ENCODE measurements at regions not wholly inside any gene's neighbourhood (a gene's known extent, or its start where the extent isn't known, plus 50 kb on each side); places are given as distances from the start of the nearest gene placed in this dataset.

GRCh38 chr4:16329797-16330134 lies 103.5 kb upstream of the TAPT1 start:
- Histone ChIP-seq H3K4me1 (no peaks in the 10 kb centered on the region; the same call in 1 of the 2 replicates), H3K9me3 (replicated peaks) (no peaks in the 10 kb centered on the region), H3K27me3 (no peaks in the 10 kb centered on the region), H3K4me3 (no peak overlapping the region), H3K27ac (no peak overlapping the region), H3K36me3 (no peaks in the 10 kb centered on the region; the same call in 1 of the 2 replicates)
- DNase-seq = no peak

- Histone ChIP-seq H3K27ac (no peak overlapping the region), H3K4me3 (no peak overlapping the region), H3K4me1 (no peaks in the 10 kb centered on the region; the same call in 1 of the 2 replicates), H3K9me3 (replicated peaks) (no peaks in the 10 kb centered on the region), H3K27me3 (no peaks in the 10 kb centered on the region), H3K36me3 (no peaks in the 10 kb centered on the region; the same call in 1 of the 2 replicates)
- DNase-seq = no peak
Measured at GRCh38 chr4:16329125-16329796, 103.0 kb upstream of the TAPT1 start.

DNA sequence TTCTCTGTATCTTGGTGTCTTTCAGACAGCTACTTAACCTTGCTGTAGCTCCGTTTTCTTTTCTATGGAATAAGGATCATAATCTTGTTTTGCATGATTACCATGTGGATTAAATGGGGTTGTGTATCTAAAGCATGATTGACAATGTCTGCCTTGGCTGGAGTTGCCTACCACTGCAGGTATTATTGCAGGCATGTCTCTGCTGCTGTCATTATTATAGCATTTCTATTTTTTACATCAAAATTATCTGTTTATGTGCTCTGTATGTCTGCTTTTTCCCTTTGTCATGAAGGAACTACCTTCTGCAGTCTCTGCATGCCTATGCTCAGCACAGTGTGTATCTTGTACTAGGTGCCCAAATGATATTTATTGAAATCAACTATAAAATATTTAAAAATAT lies 95.9 kb upstream of the TAPT1 start:
- Histone ChIP-seq H3K27ac (no peak overlapping the region), H3K36me3 (no peaks in the 10 kb centered on the region)
- DNase-seq = no peak

DNA sequence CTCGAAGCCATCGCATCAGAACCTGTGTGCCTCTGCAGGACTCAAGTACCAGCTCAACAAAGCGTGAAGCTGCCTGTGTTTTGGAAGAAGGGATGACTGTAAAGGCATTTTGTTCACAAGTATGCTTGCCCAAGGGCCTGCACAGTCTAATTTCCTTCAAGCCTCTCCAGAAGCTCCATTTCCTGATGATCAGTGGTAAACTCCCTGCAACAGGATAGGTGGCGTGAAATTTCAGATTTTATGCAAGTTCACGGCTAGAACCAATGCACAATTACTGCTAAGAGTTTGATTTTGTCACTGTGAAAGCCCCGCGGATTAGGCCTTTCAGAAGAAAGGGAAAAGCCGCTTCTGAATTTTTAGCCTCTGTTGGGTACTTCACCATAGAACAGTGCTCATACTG lies 89.2 kb upstream of the TAPT1 start:
- Histone ChIP-seq H3K4me1 (0 out of 2 replicates have a peak, but pooled peaks cover 3% of the 10 kb centered on the region), H3K4me3 (no peak overlapping the region), H3K36me3 (no peaks in the 10 kb centered on the region), H3K27ac (0 out of 2 replicates have a peak overlapping the region, but pooled peaks have one; percentile 5), H3K9me3 (replicated peaks) (no peaks in the 10 kb centered on the region; the same call in 1 of the 2 replicates), H3K27me3 (no peaks in the 10 kb centered on the region)
- peak; percentile 9 to 49 for DNase-seq

More for the DNA sequence above, 95.9 kb upstream of the TAPT1 start:
- no peak overlapping the region for H3K4me3 ChIP-seq
- H3K27me3 ChIP-seq = no peaks in the 10 kb centered on the region
- H3K4me1 ChIP-seq = no peaks in the 10 kb centered on the region
- no peaks in the 10 kb centered on the region for H3K9me3 ChIP-seq (replicated peaks)

- DNase-seq = no peak
- H3K4me1 ChIP-seq = 0 out of 2 replicates have a peak, but pooled peaks cover 3% of the 10 kb centered on the region
- H3K27me3 ChIP-seq = no peaks in the 10 kb centered on the region
- no peak overlapping the region for H3K27ac ChIP-seq
- no peaks in the 10 kb centered on the region for H3K36me3 ChIP-seq
- no peaks in the 10 kb centered on the region; the same call in 1 of the 2 replicates for H3K9me3 ChIP-seq (replicated peaks)
- H3K4me3 ChIP-seq = no peak overlapping the region
Measured at GRCh38 chr4:16310606-16311005, 84.3 kb upstream of the TAPT1 start.

- H3K9me3 ChIP-seq (replicated peaks) = no peaks in the 10 kb centered on the region
- H3K27me3 ChIP-seq = 0 out of 2 replicates have a peak, but pooled peaks cover 4% of the 10 kb centered on the region
- H3K4me1 ChIP-seq = no peaks in the 10 kb centered on the region
- H3K27ac ChIP-seq = no peak overlapping the region
- DNase-seq = no peak
- H3K4me3 ChIP-seq = no peak overlapping the region
- no peaks in the 10 kb centered on the region for H3K36me3 ChIP-seq
Measured at GRCh38 chr4:16302648-16303047, 76.4 kb upstream of the TAPT1 start.

DNA sequence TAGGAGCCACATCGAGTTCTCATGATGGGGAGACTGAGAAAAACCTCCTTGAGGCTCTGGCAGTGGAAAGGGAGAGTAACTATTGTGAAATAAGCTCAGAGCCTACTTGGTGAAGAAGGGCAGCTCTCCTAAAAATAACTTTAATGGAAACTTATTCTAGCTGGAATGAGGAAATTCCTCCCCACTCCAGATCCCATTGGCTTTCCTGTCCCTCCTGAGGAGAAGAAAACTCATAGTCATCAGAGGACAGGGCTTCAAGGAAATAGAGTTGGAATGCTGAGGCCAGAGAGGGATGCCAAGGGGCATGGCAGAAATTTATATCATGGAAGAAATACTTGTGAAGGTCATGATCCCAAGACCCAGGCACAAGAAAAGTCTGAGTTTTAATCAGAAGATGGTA lies 70.7 kb upstream of the TAPT1 start:
- no peaks in the 10 kb centered on the region for H3K9me3 ChIP-seq (replicated peaks)
- H3K36me3 ChIP-seq = no peaks in the 10 kb centered on the region
- H3K4me1 ChIP-seq = no peaks in the 10 kb centered on the region
- H3K4me3 ChIP-seq = no peak overlapping the region
- no peak overlapping the region for H3K27ac ChIP-seq
- no peak for DNase-seq
- H3K27me3 ChIP-seq = 0 out of 2 replicates have a peak, but pooled peaks cover 4% of the 10 kb centered on the region

GRCh38 chr4:16294455-16294854 lies 68.2 kb upstream of the TAPT1 start:
- DNase-seq = no peak
- no peaks in the 10 kb centered on the region for H3K9me3 ChIP-seq (replicated peaks)
- H3K27ac ChIP-seq = no peak overlapping the region

GRCh38 chr4:16293210-16293838 lies 67.1 kb upstream of the TAPT1 start:
- H3K27me3 ChIP-seq = no peaks in the 10 kb centered on the region
- H3K4me1 ChIP-seq = no peaks in the 10 kb centered on the region
- DNase-seq = no peak
- H3K36me3 ChIP-seq = no peaks in the 10 kb centered on the region
- no peaks in the 10 kb centered on the region for H3K9me3 ChIP-seq (replicated peaks)
- no peak overlapping the region for H3K27ac ChIP-seq
- H3K4me3 ChIP-seq = no peak overlapping the region

More at GRCh38 chr4:16294455-16294854, 68.2 kb upstream of the TAPT1 start:
- H3K4me3 ChIP-seq = no peak overlapping the region
- 0 out of 2 replicates have a peak, but pooled peaks cover under 1% of the 10 kb centered on the region for H3K27me3 ChIP-seq
- H3K4me1 ChIP-seq = no peaks in the 10 kb centered on the region
- H3K36me3 ChIP-seq = no peaks in the 10 kb centered on the region

- H3K4me3 ChIP-seq = no peak overlapping the region
- H3K27ac ChIP-seq = no peak overlapping the region
- no peak for DNase-seq
- H3K36me3 ChIP-seq = no peaks in the 10 kb centered on the region
- no peaks in the 10 kb centered on the region for H3K4me1 ChIP-seq
- H3K27me3 ChIP-seq = no peaks in the 10 kb centered on the region; the same call in 1 of the 2 replicates
- H3K9me3 ChIP-seq (replicated peaks) = no peaks in the 10 kb centered on the region
Measured at GRCh38 chr4:16292585-16292984, 66.3 kb upstream of the TAPT1 start.

- no peaks in the 10 kb centered on the region for H3K4me1 ChIP-seq
- H3K27me3 ChIP-seq = no peaks in the 10 kb centered on the region; the same call in 1 of the 2 replicates
- DNase-seq = no peak
- no peaks in the 10 kb centered on the region for H3K36me3 ChIP-seq
- no peak overlapping the region for H3K27ac ChIP-seq
- no peak overlapping the region for H3K4me3 ChIP-seq
- no peaks in the 10 kb centered on the region for H3K9me3 ChIP-seq (replicated peaks)
Measured at GRCh38 chr4:16290681-16291420, 64.6 kb upstream of the TAPT1 start.

DNA sequence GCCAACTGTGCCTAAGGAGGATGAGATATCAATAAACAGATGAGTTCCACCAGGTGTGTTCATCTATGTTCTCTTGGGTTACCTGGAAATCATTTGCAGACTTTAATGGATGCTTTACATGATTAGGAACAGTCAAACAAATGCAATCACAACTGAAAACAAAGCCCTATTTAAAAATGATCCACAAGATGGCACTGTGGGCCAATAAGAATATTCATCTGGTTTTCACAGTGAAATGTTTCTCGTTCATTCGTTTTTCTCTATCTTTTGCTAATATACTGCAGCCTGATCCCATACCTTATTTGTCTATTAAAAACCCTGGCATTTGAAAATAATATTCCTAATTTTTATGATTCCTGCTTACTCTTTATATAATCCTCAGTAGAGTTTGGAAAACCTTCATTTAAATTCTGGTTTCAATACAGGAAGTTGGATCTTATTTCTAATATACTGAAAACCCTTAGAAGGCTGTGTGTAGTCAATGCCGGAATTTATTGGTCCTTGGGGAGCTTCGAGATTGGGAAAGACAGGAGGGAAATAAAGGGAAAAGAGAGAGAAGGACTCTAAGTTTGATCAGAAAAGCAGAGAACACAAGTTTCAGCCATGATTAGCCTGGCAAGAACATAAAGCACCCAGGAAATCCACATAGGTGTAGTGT lies 63.8 kb upstream of the TAPT1 start:
- H3K4me1 ChIP-seq = no peaks in the 10 kb centered on the region
- H3K9me3 ChIP-seq (replicated peaks) = no peaks in the 10 kb centered on the region
- H3K4me3 ChIP-seq = no peak overlapping the region
- peak in 1 of 2 experiments; percentile 58 for DNase-seq
- H3K36me3 ChIP-seq = no peaks in the 10 kb centered on the region
- H3K27me3 ChIP-seq = no peaks in the 10 kb centered on the region; the same call in 1 of the 2 replicates
- H3K27ac ChIP-seq = no peak overlapping the region

DNA sequence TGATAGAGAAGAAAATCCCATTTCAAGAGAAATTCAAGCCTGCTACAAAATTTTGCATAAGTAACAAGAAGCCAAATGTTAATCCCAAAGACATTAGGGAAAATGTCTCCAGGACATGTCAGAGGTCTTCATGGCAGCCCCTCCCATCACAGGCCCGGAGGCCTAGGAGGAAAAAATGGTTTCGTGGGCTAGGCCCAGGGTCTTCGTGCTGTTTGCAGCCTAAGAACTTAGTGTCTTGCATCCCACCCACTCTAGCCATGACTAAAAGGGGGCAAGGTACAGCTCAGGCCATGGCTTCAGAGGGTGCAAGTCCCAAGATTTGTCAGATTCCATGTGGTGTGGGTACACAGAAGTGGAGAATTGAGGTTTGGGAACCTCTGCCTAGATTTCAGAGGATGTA lies 57.8 kb upstream of the TAPT1 start:
- DNase-seq = no peak

GRCh38 chr4:16278178-16278577 lies 51.9 kb upstream of the TAPT1 start:
- no peak overlapping the region for H3K27ac ChIP-seq
- H3K36me3 ChIP-seq = no peaks in the 10 kb centered on the region
- H3K4me3 ChIP-seq = no peak overlapping the region
- H3K9me3 ChIP-seq (replicated peaks) = peaks cover 4% of the 10 kb centered on the region
- H3K27me3 ChIP-seq = peaks cover 7% of the 10 kb centered on the region; the same call in 1 of the 2 replicates
- DNase-seq = peak in 1 of 2 experiments; percentile 36
- no peaks in the 10 kb centered on the region for H3K4me1 ChIP-seq

More for the DNA sequence above, 57.8 kb upstream of the TAPT1 start:
- H3K4me3 ChIP-seq = no peak overlapping the region
- H3K27ac ChIP-seq = no peak overlapping the region
- peaks cover 7% of the 10 kb centered on the region; the same call in 1 of the 2 replicates for H3K27me3 ChIP-seq
- no peaks in the 10 kb centered on the region for H3K36me3 ChIP-seq
- H3K9me3 ChIP-seq (replicated peaks) = peaks cover 9% of the 10 kb centered on the region; the same call in 1 of the 2 replicates
- no peaks in the 10 kb centered on the region for H3K4me1 ChIP-seq

Measured in SJCRH30 (cell line).